ENCODE measurements at regions not wholly inside any gene's neighbourhood (a gene's known extent, or its start where the extent isn't known, plus 50 kb on each side); places are given as distances from the start of the nearest gene placed in this dataset.
"Not testable (repeated sequence)": the region's sequence is repeated elsewhere in the genome, so short reads cannot be mapped to it uniquely, and the experiment has no call there.

DNA sequence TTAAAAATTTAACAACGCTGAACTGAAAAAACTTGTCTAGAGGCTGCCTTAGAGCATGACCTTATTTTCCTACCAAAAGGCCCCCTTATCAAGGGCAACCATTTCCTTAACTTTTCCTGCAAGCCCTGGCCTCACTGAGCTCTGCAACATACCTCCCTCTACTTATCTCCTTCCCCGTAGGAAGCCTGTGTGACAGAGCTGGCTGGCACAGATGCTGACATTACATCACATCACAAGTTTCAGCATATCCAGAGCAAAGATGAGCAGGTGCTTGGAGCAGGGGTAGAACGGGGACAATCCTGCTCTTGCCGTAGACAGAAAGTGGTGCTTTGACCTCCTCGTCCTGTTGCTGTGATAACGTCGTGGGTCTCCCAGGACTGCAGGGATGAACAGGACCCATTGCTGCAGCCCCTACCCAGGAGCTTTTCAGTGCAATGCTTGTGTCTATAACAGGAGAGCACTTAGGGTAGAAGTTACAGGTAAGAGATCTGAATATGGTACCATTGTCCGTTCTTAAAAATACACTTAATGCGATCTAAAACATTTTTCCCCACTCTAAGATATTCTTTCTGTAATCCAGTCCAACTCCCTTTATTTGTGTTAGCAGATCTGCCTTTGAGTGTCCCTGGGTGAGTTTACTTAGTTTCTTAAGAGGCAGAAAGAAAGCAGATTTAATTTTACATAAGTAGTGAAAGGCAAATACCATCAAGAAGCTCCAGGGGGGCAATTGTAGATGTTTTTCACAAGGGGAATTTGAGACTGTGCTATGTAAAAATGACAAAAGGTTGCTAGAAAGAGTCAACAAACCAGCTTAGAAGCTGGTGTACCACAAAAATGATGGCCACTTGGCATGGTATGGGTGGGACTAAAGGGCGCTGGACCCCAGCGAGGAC lies 101.9 kb upstream of the EFNA5 start:
- DNase-seq = no peak

DNA sequence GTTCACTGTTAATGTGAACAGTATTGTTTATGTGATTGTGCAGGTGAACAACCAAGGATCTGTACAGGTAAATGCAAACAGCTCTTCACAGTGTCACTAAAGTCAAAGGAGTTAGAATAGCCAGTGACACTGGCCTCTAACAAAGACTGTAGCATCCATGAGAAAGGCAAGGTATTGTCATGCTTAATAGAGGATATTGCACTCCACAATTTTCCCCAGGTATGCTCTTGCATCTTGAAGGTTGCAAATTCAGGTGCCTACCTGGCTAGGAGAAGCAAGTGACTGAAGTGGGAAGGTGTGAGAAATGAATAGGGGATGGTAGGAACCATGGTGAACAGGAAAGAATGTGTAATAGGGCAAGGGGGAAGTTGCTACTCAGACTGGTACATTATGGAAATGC lies 101.2 kb upstream of the EFNA5 start:
- no peak for DNase-seq

- DNase-seq = no peak
Measured at GRCh38 chr5:107770051-107770450, 99.3 kb upstream of the EFNA5 start.

GRCh38 chr5:107769519-107769918 lies 98.8 kb upstream of the EFNA5 start:
- no peak for DNase-seq

DNA sequence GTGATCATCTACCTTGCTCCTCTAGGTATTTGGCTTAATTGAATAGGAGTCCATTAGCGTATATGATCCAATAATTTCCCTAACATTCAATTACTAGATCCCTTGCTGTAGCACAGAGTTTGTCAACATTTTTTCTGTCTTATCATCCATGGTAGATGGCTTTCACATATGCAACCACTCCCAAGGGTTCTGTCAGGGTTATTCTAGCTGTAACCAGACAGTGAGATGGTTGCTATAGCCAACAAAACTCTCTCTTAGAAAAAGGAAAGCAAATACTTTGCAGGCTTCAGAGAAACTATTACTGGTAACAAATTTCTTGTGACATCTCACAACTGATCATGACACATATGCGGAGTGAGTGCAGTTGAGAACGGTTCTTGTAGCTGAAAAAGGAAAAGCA lies 96.2 kb upstream of the EFNA5 start:
- DNase-seq = no peak

DNA sequence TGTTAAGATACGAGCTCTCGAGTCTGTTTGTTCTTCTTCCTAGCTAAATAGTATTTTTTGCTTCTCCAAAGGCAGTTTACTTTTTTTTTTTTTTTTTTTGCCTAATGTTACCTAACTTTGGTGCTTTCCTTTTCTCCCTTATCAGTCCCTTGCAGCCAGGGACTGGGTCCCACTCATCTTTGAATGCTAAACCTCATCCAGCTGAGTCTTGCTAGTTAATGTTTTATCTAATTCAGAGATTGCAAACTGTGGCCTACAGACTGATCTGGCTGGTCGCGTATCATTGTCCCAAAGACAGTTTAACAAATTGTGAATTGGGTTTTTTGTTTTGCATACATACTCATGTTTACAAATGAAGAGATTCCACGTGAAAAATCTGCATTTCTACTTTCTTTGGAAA lies 95.7 kb upstream of the EFNA5 start:
- no peak for DNase-seq

GRCh38 chr5:107765805-107766063 lies 95.0 kb upstream of the EFNA5 start:
- no peak for DNase-seq

DNA sequence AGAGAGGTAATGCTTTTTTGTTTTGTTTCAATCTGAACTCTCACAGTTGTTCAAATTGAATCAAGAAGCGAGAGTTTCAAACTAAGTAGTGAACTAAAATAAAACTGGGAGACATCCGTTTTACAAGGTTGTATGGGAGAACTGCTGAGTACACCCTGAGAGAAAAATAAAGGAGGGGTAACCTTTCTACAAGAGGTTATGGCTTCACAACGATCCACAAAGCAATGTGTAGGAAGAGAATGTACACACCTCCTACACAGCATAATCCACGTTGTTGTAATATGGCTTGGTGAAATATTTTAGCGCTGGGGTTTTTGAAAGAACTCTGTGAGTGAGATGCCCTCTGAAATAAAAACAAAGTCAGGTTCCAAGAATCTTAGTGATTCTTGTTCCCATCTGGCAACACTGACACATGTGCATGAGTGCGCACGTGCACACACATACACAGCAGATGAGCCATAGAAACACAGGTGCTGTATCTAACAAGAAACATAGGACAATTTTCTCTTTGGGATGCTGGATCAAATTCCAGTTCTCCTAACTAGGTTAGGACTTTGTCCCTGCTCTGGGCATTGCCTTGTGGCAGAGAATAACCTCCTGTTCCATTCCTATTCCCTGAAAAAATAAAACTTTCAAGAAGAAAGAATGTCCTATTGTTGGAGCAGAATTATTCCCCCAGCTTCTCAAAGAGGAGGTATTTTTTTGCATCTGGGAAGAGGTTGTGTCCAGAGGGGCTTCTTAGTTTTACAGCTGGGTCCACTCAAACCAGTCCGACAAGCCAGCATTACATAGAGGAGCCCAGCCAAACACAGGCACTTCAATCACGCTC lies 94.5 kb upstream of the EFNA5 start:
- DNase-seq = no peak

GRCh38 chr5:107764282-107764681 lies 93.5 kb upstream of the EFNA5 start:
- no peak for DNase-seq

DNA sequence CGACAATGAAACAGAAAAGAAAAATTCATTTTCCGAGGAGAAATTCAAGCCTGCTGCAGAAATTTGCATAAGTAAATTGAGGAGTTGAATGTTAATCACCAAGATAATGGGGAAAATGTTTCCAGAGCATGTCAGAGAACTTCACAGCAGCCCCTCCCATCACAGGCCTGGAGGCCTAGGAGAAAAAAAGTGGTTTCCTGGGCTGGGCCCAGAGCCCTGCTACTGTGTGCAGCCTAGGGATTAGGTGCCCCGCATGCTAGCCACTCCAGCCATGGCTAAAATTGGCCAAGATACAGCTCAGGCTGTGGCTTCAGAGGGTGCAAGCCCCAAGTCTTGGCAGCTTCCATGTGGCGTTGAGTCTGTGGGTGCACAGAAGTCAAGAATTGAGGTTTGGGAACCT lies 82.7 kb upstream of the EFNA5 start:
- no peak for DNase-seq

DNA sequence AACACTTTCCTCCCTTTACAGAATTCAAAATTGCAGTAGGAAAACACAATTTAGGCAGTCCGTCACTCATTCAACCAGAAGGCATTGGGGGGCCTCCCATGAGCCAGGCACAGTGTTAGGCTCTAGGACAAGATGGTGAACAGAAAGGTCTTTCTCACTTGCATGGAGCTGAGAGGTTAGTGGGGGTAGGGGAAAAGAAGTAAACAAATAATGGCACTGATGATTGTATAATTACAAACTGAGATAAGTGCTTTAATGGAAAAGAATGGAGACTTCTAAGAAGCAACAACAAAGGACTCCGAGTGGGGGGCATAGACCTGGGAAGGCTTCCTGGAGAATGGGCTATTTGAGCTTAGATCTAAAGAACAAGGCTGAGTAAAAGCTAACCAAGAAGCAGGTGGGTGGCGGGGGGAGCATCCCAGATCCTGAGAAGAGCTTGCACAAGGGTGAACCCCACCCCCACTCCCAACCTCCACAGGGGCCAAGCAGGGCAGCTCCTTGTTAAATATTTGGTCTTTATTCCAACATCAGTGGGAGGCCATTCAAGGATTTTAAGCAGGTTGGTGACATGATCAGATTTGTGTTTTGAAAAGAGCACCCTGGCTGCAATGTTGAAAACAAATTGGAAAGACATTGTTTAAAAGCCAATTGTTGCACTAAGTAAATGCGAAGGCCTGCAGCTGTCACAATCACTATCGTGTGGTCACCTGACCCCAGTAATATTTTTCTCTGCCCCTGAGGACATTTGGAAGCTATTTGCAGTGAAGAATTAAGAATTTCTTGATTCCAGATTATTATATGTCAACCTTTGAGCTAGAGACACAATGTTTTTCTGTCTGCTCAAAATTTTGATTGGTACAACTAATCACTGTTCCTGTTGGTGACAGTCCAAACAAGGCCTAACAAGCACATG lies 73.9 kb upstream of the EFNA5 start:
- DNase-seq = no peak

GRCh38 chr5:107743373-107744000 lies 72.8 kb upstream of the EFNA5 start:
- DNase-seq = no peak

DNA sequence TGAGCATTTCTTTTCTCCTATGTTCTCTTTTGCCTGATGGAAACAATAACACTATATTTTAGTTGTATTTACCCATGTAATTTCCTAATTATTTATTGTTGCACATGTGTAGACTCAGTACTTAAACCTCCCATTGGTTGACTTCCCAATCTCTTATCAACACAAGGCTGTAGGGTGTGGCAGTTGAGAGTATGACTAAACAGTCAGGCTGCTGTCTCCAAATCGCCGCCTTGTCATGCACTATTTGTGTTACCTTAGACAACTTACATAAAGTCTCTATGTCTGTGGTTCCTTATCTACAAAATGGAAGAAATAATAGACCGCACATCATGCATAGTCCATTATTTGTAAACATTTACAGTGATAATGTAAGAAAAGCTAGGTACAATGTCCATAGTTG lies 68.9 kb upstream of the EFNA5 start:
- no peak for DNase-seq

DNA sequence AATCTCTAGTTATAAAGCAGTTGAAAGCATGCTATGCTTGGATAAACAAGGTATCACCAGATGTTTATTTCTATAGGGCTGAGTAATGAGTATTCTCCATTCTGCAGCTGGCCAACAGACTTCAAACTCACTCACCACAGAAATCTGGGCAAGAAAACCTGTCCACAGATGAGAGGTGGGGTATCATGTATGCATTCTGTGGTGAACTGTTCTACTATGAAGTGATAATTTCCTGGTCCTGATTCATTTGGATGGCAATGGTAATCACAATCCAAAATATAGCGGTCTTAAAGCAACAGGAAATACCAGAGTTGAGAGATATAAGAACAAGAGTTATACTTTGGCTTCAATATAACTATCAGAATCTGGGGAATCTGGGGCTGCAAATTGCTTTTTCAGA lies 65.9 kb upstream of the EFNA5 start:
- DNase-seq = no peak

- not testable (repeated sequence) for DNase-seq
Measured at GRCh38 chr5:107736089-107736488, 65.4 kb upstream of the EFNA5 start.

- no peak for DNase-seq
Measured at GRCh38 chr5:107735558-107735957, 64.8 kb upstream of the EFNA5 start.

GRCh38 chr5:107726896-107727295 lies 56.2 kb upstream of the EFNA5 start:
- no peak for DNase-seq

DNA sequence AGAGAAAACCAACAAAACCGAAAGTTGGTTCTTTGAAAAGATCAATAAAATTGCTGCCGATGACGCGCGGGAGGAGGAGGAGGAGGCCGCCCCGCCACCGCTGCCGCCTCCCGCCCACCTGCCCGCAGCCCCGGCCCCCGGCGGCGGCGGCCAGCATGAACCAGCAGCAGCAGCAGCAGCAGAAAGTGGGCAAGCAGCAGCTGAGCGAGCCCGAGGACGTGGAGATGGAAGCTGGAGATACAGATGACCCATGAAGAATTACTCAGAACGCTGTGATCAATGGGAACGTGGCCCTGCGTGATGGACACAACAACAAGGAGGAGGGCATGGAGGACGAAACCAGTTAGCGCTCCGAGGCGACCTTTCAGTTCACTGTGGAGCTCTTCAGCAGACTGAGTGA lies 53.9 kb upstream of the EFNA5 start:
- no peak for DNase-seq

DNA sequence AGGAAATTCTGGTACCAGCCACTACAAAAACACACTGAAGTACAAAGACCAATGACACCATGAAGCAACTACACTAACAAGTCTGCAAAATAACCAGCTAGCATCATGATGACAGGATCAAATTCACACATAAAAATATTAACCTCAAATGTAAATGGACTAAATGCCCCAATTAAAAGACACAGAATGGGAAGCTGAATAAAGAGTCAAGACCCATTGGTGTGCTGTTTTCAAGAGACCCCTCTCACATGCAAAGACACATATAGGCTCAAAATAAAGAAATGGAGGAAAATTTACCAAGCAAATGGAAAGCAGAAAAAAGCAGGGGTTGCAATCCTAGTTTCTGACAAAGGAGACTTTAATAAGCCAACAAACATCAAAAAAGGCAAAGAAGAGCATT lies 50.5 kb upstream of the EFNA5 start:
- DNase-seq = not testable (repeated sequence)

All from DMS53 (cell line).